Neural cell (in vitro differentiated cells): ENCODE measurements at regions not wholly inside any gene's neighbourhood (a gene's known extent, or its start where the extent isn't known, plus 50 kb on each side); places are given as distances from the start of the nearest gene placed in this dataset.

Source experiments
- EZH2 ChIP-seq: fragments of 200-600, 300-800 bp; shearing (Covaris generic), sonication (generic); IDR thresholded peaks from 2 replicates; pipeline ENCODE4 v1.6.1; 2014; ENCODE audit warnings: antibody characterized with exemption, low read length, borderline replicate concordance, mild to moderate bottlenecking; ENCODE audit not compliant: insufficient read depth, poor library complexity, severe bottlenecking
- RAD21 ChIP-seq: fragments of 450-650 bp; conservative IDR thresholded peaks from 2 replicates; pipeline ENCODE4 v1.6.1; 2014; ENCODE audit warnings: antibody characterized with exemption, mild to moderate bottlenecking, moderate library complexity
- SMC3 ChIP-seq: fragments of 450-650 bp; conservative IDR thresholded peaks from 2 replicates; pipeline ENCODE4 v1.6.1; 2014; ENCODE audit warnings: antibody characterized with exemption, mild to moderate bottlenecking, moderate library complexity; ENCODE audit not compliant: poor library complexity
- TF ChIP-seq, protein P1 (sequence below): fragments of 450-650 bp; IDR thresholded peaks from 2 replicates; pipeline ENCODE4 v1.5.1; 2014; ENCODE audit warnings: antibody characterized with exemption, mild to moderate bottlenecking, moderate library complexity; ENCODE audit not compliant: poor library complexity, severe bottlenecking

DNA sequence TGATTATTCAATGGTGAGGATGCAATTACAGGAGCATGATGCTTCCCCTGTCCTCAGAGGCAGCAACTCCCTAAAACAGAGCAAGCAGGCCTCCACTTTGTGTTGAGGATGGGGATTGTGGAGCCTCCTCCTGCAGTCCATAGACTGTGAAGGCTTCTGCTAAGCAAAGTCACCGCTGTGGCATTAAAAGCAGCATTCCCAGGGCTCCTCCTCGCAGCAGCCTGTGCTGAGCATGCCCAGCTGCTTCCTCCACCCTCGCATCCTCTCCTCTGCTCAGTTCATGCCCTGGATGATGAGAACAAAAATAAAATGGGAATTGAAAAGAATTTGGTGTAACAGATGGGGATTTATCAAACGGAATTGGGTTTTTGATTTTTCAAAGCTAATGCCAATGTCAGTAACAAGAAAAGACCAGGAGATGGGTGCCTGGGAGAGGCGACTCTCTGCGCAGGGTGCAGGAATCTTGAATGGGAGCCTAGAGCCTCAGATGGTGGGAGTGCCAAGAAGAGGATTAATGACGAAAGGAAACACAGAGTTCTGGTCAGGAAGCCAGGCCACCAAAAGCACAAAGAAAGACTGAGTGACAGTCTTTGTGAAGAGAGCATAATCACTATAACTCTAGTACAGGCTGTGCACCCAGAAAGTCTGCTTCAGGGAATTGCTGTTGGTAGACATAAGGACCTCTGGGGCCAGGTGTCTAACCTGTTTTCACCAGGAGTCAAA is 347.6 kb downstream of the TPBG start:
- TF ChIP-seq, protein P1, sequence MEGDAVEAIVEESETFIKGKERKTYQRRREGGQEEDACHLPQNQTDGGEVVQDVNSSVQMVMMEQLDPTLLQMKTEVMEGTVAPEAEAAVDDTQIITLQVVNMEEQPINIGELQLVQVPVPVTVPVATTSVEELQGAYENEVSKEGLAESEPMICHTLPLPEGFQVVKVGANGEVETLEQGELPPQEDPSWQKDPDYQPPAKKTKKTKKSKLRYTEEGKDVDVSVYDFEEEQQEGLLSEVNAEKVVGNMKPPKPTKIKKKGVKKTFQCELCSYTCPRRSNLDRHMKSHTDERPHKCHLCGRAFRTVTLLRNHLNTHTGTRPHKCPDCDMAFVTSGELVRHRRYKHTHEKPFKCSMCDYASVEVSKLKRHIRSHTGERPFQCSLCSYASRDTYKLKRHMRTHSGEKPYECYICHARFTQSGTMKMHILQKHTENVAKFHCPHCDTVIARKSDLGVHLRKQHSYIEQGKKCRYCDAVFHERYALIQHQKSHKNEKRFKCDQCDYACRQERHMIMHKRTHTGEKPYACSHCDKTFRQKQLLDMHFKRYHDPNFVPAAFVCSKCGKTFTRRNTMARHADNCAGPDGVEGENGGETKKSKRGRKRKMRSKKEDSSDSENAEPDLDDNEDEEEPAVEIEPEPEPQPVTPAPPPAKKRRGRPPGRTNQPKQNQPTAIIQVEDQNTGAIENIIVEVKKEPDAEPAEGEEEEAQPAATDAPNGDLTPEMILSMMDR = no peak
- no peak for TF ChIP-seq EZH2
- no peak for TF ChIP-seq RAD21
- TF ChIP-seq SMC3 = no peak
